GM12878 (cell line): ENCODE measurements at regions not wholly inside any gene's neighbourhood (a gene's known extent, or its start where the extent isn't known, plus 50 kb on each side); places are given as distances from the start of the nearest gene placed in this dataset.

Experiments
- ATAC-seq: fragments of 200-7000 bp; cut with Tn5 transposase; 3 replicates; pipeline ENCODE4 v1.9.1; 2020; ENCODE audit warnings: mild to moderate bottlenecking, moderate library complexity
- BruUV-seq: library from RNA; stranded (reverse); fragments of 400-500 nt; replicated peaks from 2 replicates; lab custom pipeline; 2021; lab: Mats Ljungman, UMichigan
- CTCF ChIA-PET: fragments of 300-600 bp; sonication (Branson Sonifier 250); formaldehyde crosslinking; extraction: SDS; loops from one replicate; lab custom pipeline; 2021; ENCODE audit warnings: inconsistent platforms; lab: Yijun Ruan, JAX
- POLR2A ChIA-PET: fragments of 350-600 bp; formaldehyde crosslinking; extraction: SDS; loops from one replicate; lab custom pipeline; 2021; ENCODE audit warnings: inconsistent platforms; lab: Charles Lee
- RAD21 ChIA-PET: fragments of 300-600 bp; sonication (Branson Sonifier 250); formaldehyde crosslinking; loops from one replicate; lab custom pipeline; 2023; ENCODE audit warnings: antibody characterized with exemption; ENCODE audit not compliant: unreplicated experiment; lab: Charles Lee
- SMC1A ChIA-PET: fragments of 300-600 bp; sonication (Branson Sonifier 250); formaldehyde crosslinking; loops from one replicate; lab custom pipeline; 2023; ENCODE audit not compliant: unreplicated experiment, uncharacterized antibody; lab: Charles Lee
- DNase-seq: peaks from one replicate; pipeline ENCODE4 v3.0.0-alpha.2; 2011; ENCODE audit warnings: low read depth, low spot score
- FAIRE-seq: peaks from 3 replicates; lab custom pipeline; 2011; peaks lifted over from hg19 to GRCh38; lab: Jason Lieb, UNC
- H2AFZ ChIP-seq: 2 replicates; pipeline ENCODE4 v1.6.0; 2011; ENCODE audit warnings: low read depth, low read length, control low read depth; ENCODE audit not compliant: control insufficient read depth
- H3K27ac ChIP-seq: 2 replicates; pipeline ENCODE4 v1.5.1; 2011; ENCODE audit warnings: control low read depth; ENCODE audit not compliant: control insufficient read depth, insufficient read depth
- H3K27me3 ChIP-seq, 2 experiments: replicated peaks in 1 of 2; 2 replicates each; pipeline versions ENCODE4 v1.6.0 to v1.6.1; 2011; ENCODE audit warnings: low read length in 1 of 2; ENCODE audit not compliant: control insufficient read depth in 2 of 2, insufficient read depth in 2 of 2
- H3K36me3 ChIP-seq, 2 experiments: 2 replicates each; pipeline ENCODE4 v1.5.1; 2011; ENCODE audit warnings: low read length in 1 of 2; ENCODE audit not compliant: control insufficient read depth in 2 of 2, insufficient read depth in 2 of 2
- H3K4me1 ChIP-seq: 2 replicates; pipeline ENCODE4 v1.6.1; 2011; ENCODE audit warnings: mild to moderate bottlenecking, low read length, moderate library complexity, mixed read lengths; ENCODE audit not compliant: control insufficient read depth, insufficient read depth
- H3K4me2 ChIP-seq: 2 replicates; pipeline ENCODE4 v1.6.0; 2011; ENCODE audit warnings: control low read depth; ENCODE audit not compliant: control insufficient read depth, insufficient read depth
- H3K4me3 ChIP-seq: fragments of 200-600 bp; sonication (generic); 2 replicates; pipeline ENCODE4 v1.5.1; 2016
- H3K79me2 ChIP-seq: 2 replicates; pipeline ENCODE4 v1.6.0; 2011; ENCODE audit warnings: low read length; ENCODE audit not compliant: control insufficient read depth, insufficient read depth
- H3K9ac ChIP-seq: 2 replicates; pipeline ENCODE4 v1.8.0; 2011; ENCODE audit warnings: low read length, control low read depth, mixed read lengths; ENCODE audit not compliant: control insufficient read depth, insufficient read depth
- H3K9me3 ChIP-seq: replicated peaks from 3 replicates; pipeline ENCODE4 v1.5.1; 2011; ENCODE audit warnings: mild to moderate bottlenecking, low read length; ENCODE audit not compliant: control insufficient read depth, insufficient read depth
- H4K20me1 ChIP-seq: 2 replicates; pipeline ENCODE4 v1.6.0; 2011; ENCODE audit not compliant: control insufficient read depth, insufficient read depth
- ATF7 ChIP-seq: fragments of 450-650 bp; IDR thresholded peaks from 2 replicates; pipeline ENCODE4 v1.6.1; 2016; ENCODE audit warnings: low read depth, mild to moderate bottlenecking
- BCL11A ChIP-seq: IDR thresholded peaks from 2 replicates; pipeline ENCODE4 v1.6.1; 2011; ENCODE audit warnings: low read depth, low read length
- GABPA ChIP-seq: IDR thresholded peaks from 2 replicates; pipeline ENCODE4 v1.6.1; 2014; ENCODE audit warnings: antibody characterized with exemption, low read depth, mild to moderate bottlenecking, inconsistent platforms
- NKRF ChIP-seq: fragments of 450-650 bp; conservative IDR thresholded peaks from 2 replicates; pipeline ENCODE4 v1.6.1; 2017; ENCODE audit warnings: mild to moderate bottlenecking, moderate library complexity
- PML ChIP-seq: IDR thresholded peaks from 2 replicates; pipeline ENCODE4 v1.6.1; 2012; ENCODE audit warnings: low read length, inconsistent platforms
- POLR2A ChIP-seq: IDR thresholded peaks from 2 replicates; pipeline ENCODE4 v1.6.1; 2011; ENCODE audit warnings: low read depth, mild to moderate bottlenecking, low read length
- RCOR1 ChIP-seq: conservative IDR thresholded peaks from 2 replicates; pipeline ENCODE4 v1.6.1; 2012; ENCODE audit warnings: low read depth, low read length, improper control_type of control experiment
- SP1 ChIP-seq: IDR thresholded peaks from one replicate; pipeline ENCODE4 v1.6.1; 2011; ENCODE audit warnings: low read depth, low read length
- USF2 ChIP-seq: IDR thresholded peaks from 2 replicates; pipeline ENCODE4 v1.6.1; 2011; ENCODE audit warnings: low read depth, low read length, improper control_type of control experiment, borderline replicate concordance
- WRNIP1 ChIP-seq: IDR thresholded peaks from 2 replicates; pipeline ENCODE4 v1.6.1; 2011; ENCODE audit warnings: low read depth, low read length, improper control_type of control experiment, borderline replicate concordance
- YY1 ChIP-seq: IDR thresholded peaks from 2 replicates; pipeline ENCODE4 v1.6.1; 2011; ENCODE audit warnings: low read depth, mild to moderate bottlenecking, low read length
- ZBED1 ChIP-seq: IDR thresholded peaks from 2 replicates; pipeline ENCODE4 v1.6.1; 2016; ENCODE audit warnings: borderline replicate concordance
- ZNF592 ChIP-seq: fragments of 450-650 bp; IDR thresholded peaks from 2 replicates; pipeline ENCODE4 v1.6.1; 2017; ENCODE audit warnings: mild to moderate bottlenecking, moderate library complexity
- ZNF687 ChIP-seq: fragments of 450-650 bp; IDR thresholded peaks from 2 replicates; pipeline ENCODE4 v1.6.1; 2017; ENCODE audit warnings: mild to moderate bottlenecking, moderate library complexity
- WGBS: methylation state at CpG from one replicate; pipeline ENCODE4 v1.1.6; 2016; ENCODE audit warnings: low lambda C conversion rate; ENCODE audit not compliant: insufficient replicate concordance, insufficient coverage; ENCODE audit errors: missing lambda C conversion rate; 5-methylcytosine and 5-hydroxymethylcytosine counted together
- in situ Hi-C: fragments of 300-500 bp; cut with MboI; formaldehyde crosslinking; loops from 9 replicates; pipeline ENCODE4 v1.14.3; 2018; ENCODE audit warnings: mixed read lengths
- intact Hi-C: fragments of 100-400 bp; cut with micrococcal nuclease; formaldehyde crosslinking; loops from one replicate; pipeline ENCODE4 v1.14.2; 2022; ENCODE audit not compliant: unreplicated experiment

GRCh38 chr3:13696699-13697098 is 147.8 kb downstream of the FBLN2 start:
- no peak for FAIRE-seq
- POLR2A ChIA-PET: no interaction called here

More at GRCh38 chr3:13696699-13697098, 147.8 kb downstream of the FBLN2 start:
- SMC1A ChIA-PET: no interaction called here
- RAD21 ChIA-PET: no interaction called here
- H3K4me3 ChIP-seq: no peak overlapping the region
- TF ChIP-seq ZBED1 (no peak), SP1 (no peak), PML (no peak), NKRF (no peak), BCL11A (no peak), POLR2A (no peak), ZNF592 (no peak), WRNIP1 (no peak), YY1 (no peak), GABPA (no peak), ZNF687 (no peak), RCOR1 (no peak), USF2 (no peak), ATF7 (no peak)
- BruUV-seq: no TSS peak
- H3K36me3 ChIP-seq: no peaks in the 10 kb centered on the region
- ATAC-seq (no peak), DNase-seq (no peak)
- no peaks in the 10 kb centered on the region for H3K79me2 ChIP-seq
- no peak overlapping the region for H3K9ac ChIP-seq
- in situ Hi-C loops (no loop called here), intact Hi-C loops (no loop called here)
- 14% methylated on average over 2 of the region's 2 CpGs for WGBS
- H3K27ac ChIP-seq: no peak overlapping the region
- H2AFZ ChIP-seq: no peak overlapping the region
- no peaks in the 10 kb centered on the region for H3K4me1 ChIP-seq
- H4K20me1 ChIP-seq: no peaks in the 10 kb centered on the region
- 0 out of 4 replicates have a peak, but pooled peaks cover 0 to 1% of the 10 kb centered on the region in 2 experiments for H3K27me3 ChIP-seq
- CTCF ChIA-PET: no interaction called here
- no peak overlapping the region for H3K4me2 ChIP-seq
- no peaks in the 10 kb centered on the region for H3K9me3 ChIP-seq
